Mesenchymal stem cell (in vitro differentiated cells and primary cell): ENCODE measurements at regions not wholly inside any gene's neighbourhood (a gene's known extent, or its start where the extent isn't known, plus 50 kb on each side); places are given as distances from the start of the nearest gene placed in this dataset.

Experiments
- DNase-seq: peaks from one replicate; pipeline ENCODE4 v3.0.0-alpha.2; 2013
- H2AFZ ChIP-seq: one replicate; pipeline ENCODE4 v1.6.1; 2013; ENCODE audit warnings: low read depth, mild to moderate bottlenecking, control low read depth, inconsistent platforms, low read length, moderate library complexity
- H2AK5ac ChIP-seq: 2 replicates; pipeline ENCODE4 v1.6.1; 2013; ENCODE audit warnings: low read length, moderate library complexity, mild to moderate bottlenecking, inconsistent platforms; ENCODE audit not compliant: severe bottlenecking
- H2BK120ac ChIP-seq: one replicate; pipeline ENCODE4 v1.6.1; 2013; ENCODE audit warnings: low read depth, mild to moderate bottlenecking, inconsistent platforms, low read length, moderate library complexity
- H2BK12ac ChIP-seq, 2 experiments: one replicate each; pipeline ENCODE4 v1.6.1; 2013; ENCODE audit warnings: inconsistent platforms in 2 of 2, low read length in 2 of 2, mild to moderate bottlenecking in 2 of 2, moderate library complexity in 2 of 2, control low read depth in 1 of 2
- H2BK15ac ChIP-seq: one replicate; pipeline ENCODE4 v1.6.1; 2013; ENCODE audit warnings: mild to moderate bottlenecking, low read depth, inconsistent platforms; ENCODE audit not compliant: poor library complexity, severe bottlenecking
- H2BK5ac ChIP-seq: 2 replicates; pipeline ENCODE4 v1.6.1; 2013; ENCODE audit warnings: low read depth, mild to moderate bottlenecking, low read length, control low read depth, inconsistent platforms; ENCODE audit not compliant: poor library complexity, severe bottlenecking
- H3K14ac ChIP-seq, 2 experiments: one replicate each; pipeline ENCODE4 v1.6.1; 2013; ENCODE audit warnings: inconsistent platforms in 2 of 2, low read length in 2 of 2, control low read depth in 1 of 2, mild to moderate bottlenecking in 1 of 2, moderate library complexity in 1 of 2
- H3K18ac ChIP-seq, 2 experiments: one replicate each; pipeline ENCODE4 v1.6.1; 2013; ENCODE audit warnings: inconsistent platforms in 2 of 2, low read length in 2 of 2, control low read depth in 1 of 2, low read depth in 1 of 2, mild to moderate bottlenecking in 1 of 2
- H3K23ac ChIP-seq, 2 experiments: one replicate each; pipeline ENCODE4 v1.6.1; 2013; ENCODE audit warnings: inconsistent platforms in 2 of 2, low read length in 2 of 2, mild to moderate bottlenecking in 2 of 2, moderate library complexity in 2 of 2, control low read depth in 1 of 2
- H3K27ac ChIP-seq: 2 replicates; pipeline ENCODE4 v1.5.1; 2013; ENCODE audit warnings: mild to moderate bottlenecking, moderate library complexity, low read length, control low read depth, inconsistent platforms; ENCODE audit not compliant: poor library complexity, severe bottlenecking
- H3K27me3 ChIP-seq, 2 experiments: 2 replicates each; pipeline versions ENCODE4 v1.6.1 to v1.7.0; 2013; ENCODE audit warnings: low read length in 2 of 2, mild to moderate bottlenecking in 2 of 2, moderate library complexity in 2 of 2, control low read depth in 1 of 2, inconsistent platforms in 1 of 2; ENCODE audit not compliant: control insufficient read depth in 1 of 2, insufficient read depth in 1 of 2
- H3K36me3 ChIP-seq, 2 experiments: 2 replicates each; pipeline versions ENCODE4 v1.6.1 to v1.7.0; 2013; ENCODE audit warnings: low read length in 2 of 2, control low read depth in 1 of 2, inconsistent platforms in 1 of 2, low read depth in 1 of 2, mild to moderate bottlenecking in 1 of 2; ENCODE audit not compliant: insufficient read depth in 2 of 2, control insufficient read depth in 1 of 2
- H3K4ac ChIP-seq, 2 experiments: one replicate each; pipeline ENCODE4 v1.6.1; 2013; ENCODE audit warnings: inconsistent platforms in 2 of 2, low read length in 2 of 2, mild to moderate bottlenecking in 2 of 2, moderate library complexity in 2 of 2, control low read depth in 1 of 2, low read depth in 1 of 2
- H3K4me1 ChIP-seq: 2 replicates; pipeline ENCODE4 v1.6.1; 2013; ENCODE audit warnings: low read depth, low read length, control low read depth; ENCODE audit not compliant: control insufficient read depth, insufficient read depth
- H3K4me2 ChIP-seq: 2 replicates; pipeline ENCODE4 v1.6.1; 2013; ENCODE audit warnings: low read length, mild to moderate bottlenecking, inconsistent platforms; ENCODE audit not compliant: poor library complexity, severe bottlenecking
- H3K4me3 ChIP-seq, 2 experiments: 2 replicates each; pipeline versions ENCODE4 v1.5.1 to v1.7.0; 2013; ENCODE audit warnings: low read length in 2 of 2, mild to moderate bottlenecking in 2 of 2, control low read depth in 1 of 2, low read depth in 1 of 2; ENCODE audit not compliant: insufficient read depth in 1 of 2
- H3K79me1 ChIP-seq: replicated peaks from 2 replicates; pipeline ENCODE4 v1.6.1; 2013; ENCODE audit warnings: mild to moderate bottlenecking, control low read depth, low read length, inconsistent platforms; ENCODE audit not compliant: poor library complexity, severe bottlenecking
- H3K9ac ChIP-seq: 2 replicates; pipeline ENCODE4 v1.7.0; 2013; ENCODE audit warnings: mild to moderate bottlenecking, low read length, moderate library complexity
- H3K9me3 ChIP-seq: 2 replicates; pipeline ENCODE4 v1.7.0; 2013; ENCODE audit warnings: mild to moderate bottlenecking, low read length; ENCODE audit not compliant: control insufficient read depth
- H4K8ac ChIP-seq: one replicate; pipeline ENCODE4 v1.6.1; 2013; ENCODE audit warnings: inconsistent platforms, mild to moderate bottlenecking, low read length, moderate library complexity
- H4K91ac ChIP-seq: one replicate; pipeline ENCODE4 v1.6.1; 2013; ENCODE audit warnings: mild to moderate bottlenecking, low read length, inconsistent platforms
- WGBS: methylation state at CpG from one replicate; pipeline ENCODE4 v1.1.7; 2013; ENCODE audit warnings: mixed read lengths; 5-methylcytosine and 5-hydroxymethylcytosine counted together

DNA sequence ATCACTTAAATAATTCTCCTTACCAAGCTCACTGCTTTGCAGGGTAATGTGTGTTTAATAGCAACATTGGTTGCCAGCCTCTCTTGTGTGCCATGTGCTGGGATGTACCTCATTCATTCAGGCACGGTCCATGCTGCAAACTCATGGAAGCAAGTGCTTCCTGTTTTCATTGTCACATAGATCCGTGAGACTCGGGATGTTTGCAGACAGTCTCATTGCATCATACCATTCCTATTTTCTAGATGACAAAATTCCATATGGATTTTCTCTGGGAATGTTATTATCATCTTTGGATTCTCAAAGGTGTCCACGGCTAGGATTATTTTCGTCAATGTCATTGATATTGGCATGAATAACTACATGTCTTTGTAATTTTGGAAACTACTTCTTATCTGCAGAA, 60.0 kb upstream of the HDAC4 start:
- H2BK15ac ChIP-seq, result no peak overlapping the region
- H3K18ac ChIP-seq, result no peak overlapping the region
- no peak overlapping the region for H2BK5ac ChIP-seq
- no peak overlapping the region for H3K4me3 ChIP-seq
- no peak overlapping the region for H2AFZ ChIP-seq
- no peak overlapping the region for H3K23ac ChIP-seq
- DNase-seq, result no peak
- H3K9ac ChIP-seq, result no peak overlapping the region
- H3K27me3 ChIP-seq, result peaks cover 0 to 56% of the 10 kb centered on the region in 2 experiments
- H3K4me1 ChIP-seq, result no peaks in the 10 kb centered on the region
- H2BK12ac ChIP-seq, result no peak overlapping the region
- H3K4ac ChIP-seq, result no peak overlapping the region
- no peak overlapping the region for H2AK5ac ChIP-seq
- no peak overlapping the region for H4K8ac ChIP-seq
- H4K91ac ChIP-seq, result no peak overlapping the region
- no peak overlapping the region for H3K14ac ChIP-seq
- no peak overlapping the region for H2BK120ac ChIP-seq
- peaks cover 4% of the 10 kb centered on the region for H3K9me3 ChIP-seq
- 92% methylated on average over 3 of the region's 5 CpGs for WGBS
- H3K79me1 ChIP-seq, result no peaks in the 10 kb centered on the region
- no peak overlapping the region for H3K4me2 ChIP-seq
- H3K27ac ChIP-seq, result no peak overlapping the region
- no peaks in the 10 kb centered on the region for H3K36me3 ChIP-seq

DNA sequence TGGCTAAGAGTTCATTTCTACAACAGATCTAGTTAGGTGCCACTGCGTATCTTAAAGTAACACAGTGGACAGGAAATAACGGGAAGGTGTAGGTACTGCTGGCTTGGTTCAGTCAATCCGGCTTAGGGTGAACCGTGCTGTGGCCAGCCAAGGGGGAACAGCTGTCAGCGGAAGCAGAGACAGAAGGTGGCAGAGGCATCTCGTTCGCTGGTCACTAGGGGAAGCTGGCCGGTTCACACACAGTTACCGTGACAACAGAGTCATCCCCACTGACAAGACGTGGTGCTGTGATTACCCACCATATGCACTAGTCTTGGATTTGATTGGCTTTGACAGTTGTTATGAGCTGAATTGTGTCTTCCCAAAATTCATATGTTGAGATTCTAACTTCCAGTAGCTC, 58.8 kb upstream of the HDAC4 start:
- H3K4me1 ChIP-seq, result no peaks in the 10 kb centered on the region
- no peak overlapping the region for H3K4me3 ChIP-seq
- H2BK5ac ChIP-seq, result no peak overlapping the region
- H2BK120ac ChIP-seq, result no peak overlapping the region
- no peaks in the 10 kb centered on the region for H3K79me1 ChIP-seq
- H4K8ac ChIP-seq, result no peak overlapping the region
- H4K91ac ChIP-seq, result no peak overlapping the region
- H3K23ac ChIP-seq, result no peak overlapping the region
- H3K27me3 ChIP-seq, result peaks cover 0 to 60% of the 10 kb centered on the region in 2 experiments
- no peaks in the 10 kb centered on the region for H3K36me3 ChIP-seq
- 82% methylated on average over 10 of the region's 10 CpGs for WGBS
- no peak overlapping the region for H3K18ac ChIP-seq
- no peak overlapping the region for H3K4ac ChIP-seq
- H2AFZ ChIP-seq, result no peak overlapping the region
- no peak overlapping the region for H2AK5ac ChIP-seq
- no peak overlapping the region for H3K4me2 ChIP-seq
- H3K14ac ChIP-seq, result no peak overlapping the region
- no peak overlapping the region for H3K27ac ChIP-seq
- DNase-seq, result no peak
- H2BK15ac ChIP-seq, result no peak overlapping the region
- no peak overlapping the region for H2BK12ac ChIP-seq
- H3K9me3 ChIP-seq, result peaks cover 4% of the 10 kb centered on the region
- H3K9ac ChIP-seq, result no peak overlapping the region

DNA sequence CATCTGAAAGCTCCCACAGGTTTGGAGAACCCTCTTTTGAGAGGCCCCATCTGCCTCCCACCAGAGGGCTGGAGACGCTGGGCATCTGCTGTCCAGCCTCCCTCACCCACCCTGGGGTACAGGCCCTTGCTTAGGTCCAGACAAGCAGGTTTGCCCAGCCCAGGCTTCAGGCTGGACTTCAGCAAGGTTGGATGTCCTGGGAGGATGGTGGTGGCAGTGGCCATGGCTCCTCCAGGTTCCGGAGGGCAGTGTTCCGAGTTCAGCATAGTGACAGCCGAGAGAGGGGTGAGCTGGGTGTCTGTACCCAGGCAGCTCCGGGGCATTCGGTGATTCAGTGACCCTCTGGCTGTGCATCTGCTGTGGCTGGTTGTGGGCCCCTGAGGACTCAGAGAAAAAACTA, 58.2 kb upstream of the HDAC4 start:
- H2BK15ac ChIP-seq, result no peak overlapping the region
- 70% methylated on average over 6 of the region's 6 CpGs for WGBS
- H3K4me3 ChIP-seq, result peak overlapping the region in 1 of 2 experiments; percentile 27
- H3K23ac ChIP-seq, result no peak overlapping the region
- no peak overlapping the region for H2AFZ ChIP-seq
- DNase-seq, result no peak
- H3K4ac ChIP-seq, result no peak overlapping the region
- no peaks in the 10 kb centered on the region for H3K36me3 ChIP-seq
- H3K18ac ChIP-seq, result no peak overlapping the region
- peaks cover 0 to 57% of the 10 kb centered on the region in 2 experiments for H3K27me3 ChIP-seq
- H4K91ac ChIP-seq, result no peak overlapping the region
- no peak overlapping the region for H2BK5ac ChIP-seq
- peaks cover 10% of the 10 kb centered on the region for H3K9me3 ChIP-seq
- no peak overlapping the region for H2BK120ac ChIP-seq
- no peaks in the 10 kb centered on the region for H3K79me1 ChIP-seq
- H2AK5ac ChIP-seq, result no peak overlapping the region
- H2BK12ac ChIP-seq, result no peak overlapping the region
- no peak overlapping the region for H4K8ac ChIP-seq
- H3K14ac ChIP-seq, result no peak overlapping the region
- no peaks in the 10 kb centered on the region for H3K4me1 ChIP-seq
- no peak overlapping the region for H3K27ac ChIP-seq
- no peak overlapping the region for H3K4me2 ChIP-seq
- no peak overlapping the region for H3K9ac ChIP-seq

DNA sequence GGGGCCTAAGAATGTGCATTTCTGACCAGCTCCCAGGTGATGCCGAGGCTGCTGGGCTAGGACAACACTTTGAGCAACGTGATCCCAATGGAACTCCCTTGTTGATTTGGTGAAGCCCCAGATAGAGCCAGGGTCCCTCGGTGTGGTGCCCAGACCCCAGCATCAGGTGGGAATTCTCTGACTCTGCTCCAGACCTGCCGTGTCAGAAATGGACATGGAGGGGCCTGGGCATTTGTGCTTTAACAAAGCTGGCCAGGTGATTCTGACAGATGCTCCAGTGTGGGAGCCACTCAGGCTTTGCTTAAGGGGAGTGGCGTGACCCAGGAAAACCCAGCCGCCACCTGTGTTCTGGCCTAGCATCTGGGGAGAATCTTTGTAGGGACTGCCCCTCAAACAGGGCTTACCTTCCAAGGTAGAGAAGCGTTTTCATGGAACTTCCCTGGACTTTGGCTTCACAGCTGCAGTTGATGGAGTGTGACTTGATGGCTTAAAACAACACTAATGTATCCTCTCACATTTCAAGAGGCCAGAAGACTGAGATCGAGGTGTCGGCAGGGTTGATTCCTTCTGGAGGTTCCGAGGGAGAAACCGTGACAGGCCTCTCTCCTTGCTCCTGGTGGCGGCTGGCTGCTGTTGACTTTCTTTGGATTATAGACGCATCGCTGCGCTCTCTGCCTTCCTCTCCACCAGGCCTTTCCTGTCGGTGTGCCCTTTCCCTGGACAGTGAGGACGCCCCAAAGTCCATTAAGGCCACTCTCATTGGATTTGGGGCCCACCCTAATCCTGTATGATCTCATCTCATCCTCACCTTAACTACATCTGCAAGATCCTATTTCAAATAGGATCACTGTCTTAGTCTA, 57.0 kb upstream of the HDAC4 start:
- no peak overlapping the region for H2BK120ac ChIP-seq
- no peak overlapping the region for H3K18ac ChIP-seq
- H3K4me1 ChIP-seq, result no peaks in the 10 kb centered on the region
- no peaks in the 10 kb centered on the region for H3K79me1 ChIP-seq
- H2BK12ac ChIP-seq, result no peak overlapping the region
- no peak overlapping the region for H2BK5ac ChIP-seq
- H2BK15ac ChIP-seq, result no peak overlapping the region
- H3K27me3 ChIP-seq, result peaks cover 0 to 44% of the 10 kb centered on the region in 2 experiments
- no peak overlapping the region for H2AK5ac ChIP-seq
- no peak overlapping the region for H3K4me3 ChIP-seq
- no peak overlapping the region for H2AFZ ChIP-seq
- H3K9ac ChIP-seq, result no peak overlapping the region
- H3K9me3 ChIP-seq, result peaks cover 13% of the 10 kb centered on the region
- H4K8ac ChIP-seq, result no peak overlapping the region
- H4K91ac ChIP-seq, result no peak overlapping the region
- no peaks in the 10 kb centered on the region for H3K36me3 ChIP-seq
- H3K4me2 ChIP-seq, result no peak overlapping the region
- 75% methylated on average over 17 of the region's 17 CpGs for WGBS
- H3K27ac ChIP-seq, result no peak overlapping the region
- DNase-seq, result no peak
- no peak overlapping the region for H3K4ac ChIP-seq
- H3K14ac ChIP-seq, result no peak overlapping the region
- H3K23ac ChIP-seq, result no peak overlapping the region
